ENCODE measurements at regions not wholly inside any gene's neighbourhood (a gene's known extent, or its start where the extent isn't known, plus 50 kb on each side); places are given as distances from the start of the nearest gene placed in this dataset.

GRCh38 chr17:79159471-79159870 lies 84.8 kb downstream of the ENGASE start:
- Histone ChIP-seq H3K4me1 (ENCODE audit: control insufficient read depth, insufficient read depth, low read length, poor library complexity, severe bottlenecking) (no peaks in the 10 kb centered on the region), H3K4me3 (ENCODE audit: insufficient read depth, low read depth, low read length, poor library complexity, severe bottlenecking) (no peak overlapping the region), H3K27ac (ENCODE audit: insufficient read depth, low read length, poor library complexity, severe bottlenecking) (no peak overlapping the region), H3K9me3 (ENCODE audit: control insufficient read depth, low read length) (no peaks in the 10 kb centered on the region), H3K36me3 (ENCODE audit: control insufficient read depth, insufficient read depth, low read length) (no peaks in the 10 kb centered on the region), H3K27me3 (replicated peaks; ENCODE audit: control insufficient read depth, insufficient read depth, low read length, poor library complexity, severe bottlenecking) (no peaks in the 10 kb centered on the region)
- no peak for DNase-seq

GRCh38 chr17:79156463-79157095 lies 82.0 kb downstream of the ENGASE start:
- Histone ChIP-seq H3K27me3 (replicated peaks; ENCODE audit: control insufficient read depth, insufficient read depth, low read length, poor library complexity, severe bottlenecking) (no peaks in the 10 kb centered on the region), H3K9me3 (ENCODE audit: control insufficient read depth, low read length) (no peaks in the 10 kb centered on the region), H3K4me3 (ENCODE audit: insufficient read depth, low read depth, low read length, poor library complexity, severe bottlenecking) (no peak overlapping the region), H3K27ac (ENCODE audit: insufficient read depth, low read length, poor library complexity, severe bottlenecking) (no peak overlapping the region), H3K36me3 (ENCODE audit: control insufficient read depth, insufficient read depth, low read length) (no peaks in the 10 kb centered on the region), H3K4me1 (ENCODE audit: control insufficient read depth, insufficient read depth, low read length, poor library complexity, severe bottlenecking) (no peaks in the 10 kb centered on the region)
- DNase-seq, result no peak

- no peaks in the 10 kb centered on the region for H3K9me3 ChIP-seq (ENCODE audit: control insufficient read depth, low read length)
- H3K27ac ChIP-seq (ENCODE audit: insufficient read depth, low read length, poor library complexity, severe bottlenecking), result no peak overlapping the region
- no peak for DNase-seq
- H3K36me3 ChIP-seq (ENCODE audit: control insufficient read depth, insufficient read depth, low read length), result no peaks in the 10 kb centered on the region
- H3K27me3 ChIP-seq (replicated peaks; ENCODE audit: control insufficient read depth, insufficient read depth, low read length, poor library complexity, severe bottlenecking), result no peaks in the 10 kb centered on the region
- H3K4me1 ChIP-seq (ENCODE audit: control insufficient read depth, insufficient read depth, low read length, poor library complexity, severe bottlenecking), result no peaks in the 10 kb centered on the region
- no peak overlapping the region for H3K4me3 ChIP-seq (ENCODE audit: insufficient read depth, low read depth, low read length, poor library complexity, severe bottlenecking)
These were observed 81.1 kb downstream of the ENGASE start for GRCh38 chr17:79155701-79156100.

DNA sequence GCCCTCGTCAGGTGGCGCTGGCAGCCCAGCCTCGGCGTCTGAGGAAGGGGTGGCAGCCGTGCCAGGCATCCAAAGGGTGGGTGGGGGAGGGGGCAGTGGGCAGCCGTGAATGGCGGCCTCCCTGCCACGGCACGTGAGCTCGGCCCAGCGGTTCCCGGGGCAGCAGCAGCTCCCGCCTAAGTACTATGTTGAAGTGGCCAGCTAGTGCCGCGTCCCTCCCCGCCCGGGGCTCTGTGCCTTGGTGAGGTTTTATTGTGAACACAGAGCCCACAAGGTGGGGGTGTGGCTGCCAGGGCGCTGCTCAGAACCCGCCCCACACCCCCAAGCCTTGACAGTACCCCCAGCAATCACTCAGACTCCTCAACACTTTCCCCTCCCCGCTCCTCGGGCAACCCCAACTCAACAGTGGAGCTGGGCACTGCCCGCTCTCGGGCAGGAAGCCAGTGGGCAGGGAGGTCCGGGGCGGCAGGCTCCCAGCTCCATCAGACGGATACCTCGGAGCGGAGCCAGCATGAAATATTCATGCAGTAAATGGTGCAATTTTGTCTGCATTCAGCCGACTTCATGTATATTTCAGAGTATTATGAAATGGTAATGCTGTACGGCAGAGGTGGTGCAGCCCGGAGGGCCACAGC lies 80.4 kb downstream of the ENGASE start:
- H3K27ac ChIP-seq (ENCODE audit: insufficient read depth, low read length, poor library complexity, severe bottlenecking), result no peak overlapping the region
- H3K9me3 ChIP-seq (ENCODE audit: control insufficient read depth, low read length), result no peaks in the 10 kb centered on the region
- H3K27me3 ChIP-seq (replicated peaks; ENCODE audit: control insufficient read depth, insufficient read depth, low read length, poor library complexity, severe bottlenecking), result no peaks in the 10 kb centered on the region
- DNase-seq, result no peak
- H3K36me3 ChIP-seq (ENCODE audit: control insufficient read depth, insufficient read depth, low read length), result no peaks in the 10 kb centered on the region
- no peak overlapping the region for H3K4me3 ChIP-seq (ENCODE audit: insufficient read depth, low read depth, low read length, poor library complexity, severe bottlenecking)
- H3K4me1 ChIP-seq (ENCODE audit: control insufficient read depth, insufficient read depth, low read length, poor library complexity, severe bottlenecking), result no peaks in the 10 kb centered on the region

GRCh38 chr17:79154446-79154845 lies 79.8 kb downstream of the ENGASE start:
- H3K27me3 ChIP-seq (replicated peaks; ENCODE audit: control insufficient read depth, insufficient read depth, low read length, poor library complexity, severe bottlenecking), result no peaks in the 10 kb centered on the region

DNA sequence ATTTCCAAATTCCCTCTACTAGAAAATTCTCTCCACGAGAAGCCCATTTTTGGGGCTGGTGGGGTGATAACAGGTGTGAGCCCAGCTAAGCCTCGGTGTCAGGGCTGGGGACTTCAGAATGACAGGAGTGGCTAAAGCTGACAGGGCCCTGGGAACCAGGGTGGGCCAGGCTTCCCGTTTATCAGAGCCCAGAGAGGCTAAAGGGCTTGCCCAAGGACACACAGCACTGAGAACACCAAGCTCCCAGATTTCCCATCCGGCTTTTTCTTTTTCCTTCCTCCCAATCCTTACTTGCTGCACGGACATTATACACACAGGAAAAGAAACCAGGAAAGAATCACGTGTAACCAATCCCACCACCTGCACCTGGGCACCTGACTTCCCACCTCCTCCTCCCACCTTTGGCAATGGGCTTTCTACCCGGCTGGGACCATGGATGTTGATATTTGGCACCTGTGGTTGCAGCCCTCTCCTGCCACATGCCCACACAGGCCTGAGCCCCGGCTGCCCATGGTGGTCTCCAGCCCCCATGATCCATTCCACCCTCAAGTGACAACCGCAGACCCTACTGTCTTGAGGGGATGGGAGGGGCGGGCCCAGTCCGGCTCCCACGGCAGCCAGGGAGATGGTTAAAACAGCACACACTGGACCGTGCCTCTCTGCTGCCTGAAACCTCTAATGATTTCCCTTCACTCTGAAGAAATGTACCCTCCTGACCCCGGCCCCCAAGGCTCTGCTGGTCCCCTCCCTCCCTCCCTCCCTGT lies 78.9 kb downstream of the ENGASE start:
- Histone ChIP-seq H3K36me3 (ENCODE audit: control insufficient read depth, insufficient read depth, low read length) (no peaks in the 10 kb centered on the region), H3K27me3 (replicated peaks; ENCODE audit: control insufficient read depth, insufficient read depth, low read length, poor library complexity, severe bottlenecking) (no peaks in the 10 kb centered on the region), H3K4me1 (ENCODE audit: control insufficient read depth, insufficient read depth, low read length, poor library complexity, severe bottlenecking) (no peaks in the 10 kb centered on the region), H3K9me3 (ENCODE audit: control insufficient read depth, low read length) (no peaks in the 10 kb centered on the region), H3K4me3 (ENCODE audit: insufficient read depth, low read depth, low read length, poor library complexity, severe bottlenecking) (no peak overlapping the region), H3K27ac (ENCODE audit: insufficient read depth, low read length, poor library complexity, severe bottlenecking) (no peak overlapping the region)
- DNase-seq, result no peak

More at GRCh38 chr17:79154446-79154845, 79.8 kb downstream of the ENGASE start:
- no peaks in the 10 kb centered on the region for H3K4me1 ChIP-seq (ENCODE audit: control insufficient read depth, insufficient read depth, low read length, poor library complexity, severe bottlenecking)
- no peak overlapping the region for H3K4me3 ChIP-seq (ENCODE audit: insufficient read depth, low read depth, low read length, poor library complexity, severe bottlenecking)
- H3K36me3 ChIP-seq (ENCODE audit: control insufficient read depth, insufficient read depth, low read length), result no peaks in the 10 kb centered on the region
- DNase-seq, result no peak
- no peaks in the 10 kb centered on the region for H3K9me3 ChIP-seq (ENCODE audit: control insufficient read depth, low read length)
- H3K27ac ChIP-seq (ENCODE audit: insufficient read depth, low read length, poor library complexity, severe bottlenecking), result no peak overlapping the region

DNA sequence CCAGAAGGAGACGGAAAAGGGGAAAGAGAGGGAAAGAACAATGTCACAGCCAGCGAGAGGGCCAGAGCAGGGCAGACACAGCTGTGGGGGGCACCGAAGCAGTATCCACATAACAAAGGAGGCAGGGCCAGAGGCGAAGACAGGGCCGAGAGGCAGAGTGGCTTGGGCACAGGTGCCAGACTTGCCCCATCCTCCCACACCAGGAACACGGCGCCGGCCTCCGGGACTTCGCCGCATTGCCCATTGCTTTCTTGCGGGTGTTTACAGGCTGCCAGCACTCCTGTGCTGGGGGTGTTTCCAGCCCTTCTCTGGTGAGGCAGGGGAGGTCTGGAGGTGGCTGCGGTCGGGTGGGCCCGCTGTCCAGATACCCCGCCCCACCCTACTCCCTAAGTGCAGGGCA lies 78.0 kb downstream of the ENGASE start:
- Histone ChIP-seq H3K4me3 (ENCODE audit: insufficient read depth, low read depth, low read length, poor library complexity, severe bottlenecking) (no peak overlapping the region), H3K27me3 (replicated peaks; ENCODE audit: control insufficient read depth, insufficient read depth, low read length, poor library complexity, severe bottlenecking) (no peaks in the 10 kb centered on the region), H3K9me3 (ENCODE audit: control insufficient read depth, low read length) (no peaks in the 10 kb centered on the region)

GRCh38 chr17:79152110-79152509 lies 77.5 kb downstream of the ENGASE start:
- Histone ChIP-seq H3K9me3 (ENCODE audit: control insufficient read depth, low read length) (no peaks in the 10 kb centered on the region), H3K27me3 (replicated peaks; ENCODE audit: control insufficient read depth, insufficient read depth, low read length, poor library complexity, severe bottlenecking) (no peaks in the 10 kb centered on the region), H3K4me1 (ENCODE audit: control insufficient read depth, insufficient read depth, low read length, poor library complexity, severe bottlenecking) (no peaks in the 10 kb centered on the region), H3K27ac (ENCODE audit: insufficient read depth, low read length, poor library complexity, severe bottlenecking) (no peak overlapping the region), H3K4me3 (ENCODE audit: insufficient read depth, low read depth, low read length, poor library complexity, severe bottlenecking) (no peak overlapping the region), H3K36me3 (ENCODE audit: control insufficient read depth, insufficient read depth, low read length) (no peaks in the 10 kb centered on the region)
- DNase-seq, result no peak

More for the DNA sequence above, 78.0 kb downstream of the ENGASE start:
- H3K27ac ChIP-seq (ENCODE audit: insufficient read depth, low read length, poor library complexity, severe bottlenecking), result no peak overlapping the region
- H3K4me1 ChIP-seq (ENCODE audit: control insufficient read depth, insufficient read depth, low read length, poor library complexity, severe bottlenecking), result no peaks in the 10 kb centered on the region
- DNase-seq, result no peak
- H3K36me3 ChIP-seq (ENCODE audit: control insufficient read depth, insufficient read depth, low read length), result no peaks in the 10 kb centered on the region

- Histone ChIP-seq H3K36me3 (ENCODE audit: control insufficient read depth, insufficient read depth, low read length) (no peaks in the 10 kb centered on the region), H3K4me1 (ENCODE audit: control insufficient read depth, insufficient read depth, low read length, poor library complexity, severe bottlenecking) (no peaks in the 10 kb centered on the region), H3K4me3 (ENCODE audit: insufficient read depth, low read depth, low read length, poor library complexity, severe bottlenecking) (no peak overlapping the region), H3K27ac (ENCODE audit: insufficient read depth, low read length, poor library complexity, severe bottlenecking) (no peak overlapping the region), H3K9me3 (ENCODE audit: control insufficient read depth, low read length) (no peaks in the 10 kb centered on the region), H3K27me3 (replicated peaks; ENCODE audit: control insufficient read depth, insufficient read depth, low read length, poor library complexity, severe bottlenecking) (no peaks in the 10 kb centered on the region)
- no peak for DNase-seq
These were observed 76.2 kb downstream of the ENGASE start for GRCh38 chr17:79150799-79151198.
